NB4 (cell line): ENCODE measurements at regions not wholly inside any gene's neighbourhood (a gene's known extent, or its start where the extent isn't known, plus 50 kb on each side); places are given as distances from the start of the nearest gene placed in this dataset.

Experiments used
- DNase-seq: peaks from one replicate; pipeline ENCODE4 v3.0.0; 2010; ENCODE audit warnings: low read depth
- H3K4me3 ChIP-seq: one replicate; pipeline ENCODE4 v1.5.1; 2011; ENCODE audit warnings: mild to moderate bottlenecking, low read depth, low read length, moderate library complexity
- MAX ChIP-seq: IDR thresholded peaks from 2 replicates; pipeline ENCODE4 v1.6.1; 2011; ENCODE audit warnings: low read depth, low read length
- MYC ChIP-seq: IDR thresholded peaks from 2 replicates; pipeline ENCODE4 v1.6.1; 2011; ENCODE audit warnings: low read depth, low read length
- POLR2A ChIP-seq: IDR thresholded peaks from 2 replicates; pipeline ENCODE4 v1.6.1; 2011; ENCODE audit warnings: mild to moderate bottlenecking; ENCODE audit not compliant: insufficient read length; ENCODE audit errors: extremely low read depth
- TF ChIP-seq, protein P1 (sequence below): IDR thresholded peaks from one replicate; pipeline ENCODE4 v1.5.1; 2012; ENCODE audit warnings: low read depth, low read length

DNA sequence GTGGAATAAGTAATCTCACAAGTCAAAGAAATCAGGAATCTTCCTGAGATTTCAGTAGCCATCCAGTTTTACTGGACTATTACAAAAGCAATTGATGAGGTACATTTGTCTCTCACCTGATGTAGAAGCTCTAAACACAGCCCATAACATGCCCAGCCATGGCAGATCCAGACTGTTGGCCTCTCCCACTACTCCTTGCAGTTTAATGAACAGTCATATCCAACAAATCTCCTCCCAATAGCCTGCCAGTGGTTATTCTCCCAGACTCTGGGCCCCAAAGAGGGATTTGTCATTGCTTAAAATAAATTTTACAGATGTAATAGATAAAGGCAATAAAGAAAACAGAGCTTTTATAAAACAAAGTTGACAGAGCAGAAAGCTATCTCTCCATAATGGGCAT, 80.8 kb downstream of the ZNF608 start:
- no peak for TF ChIP-seq MYC
- TF ChIP-seq, protein P1, sequence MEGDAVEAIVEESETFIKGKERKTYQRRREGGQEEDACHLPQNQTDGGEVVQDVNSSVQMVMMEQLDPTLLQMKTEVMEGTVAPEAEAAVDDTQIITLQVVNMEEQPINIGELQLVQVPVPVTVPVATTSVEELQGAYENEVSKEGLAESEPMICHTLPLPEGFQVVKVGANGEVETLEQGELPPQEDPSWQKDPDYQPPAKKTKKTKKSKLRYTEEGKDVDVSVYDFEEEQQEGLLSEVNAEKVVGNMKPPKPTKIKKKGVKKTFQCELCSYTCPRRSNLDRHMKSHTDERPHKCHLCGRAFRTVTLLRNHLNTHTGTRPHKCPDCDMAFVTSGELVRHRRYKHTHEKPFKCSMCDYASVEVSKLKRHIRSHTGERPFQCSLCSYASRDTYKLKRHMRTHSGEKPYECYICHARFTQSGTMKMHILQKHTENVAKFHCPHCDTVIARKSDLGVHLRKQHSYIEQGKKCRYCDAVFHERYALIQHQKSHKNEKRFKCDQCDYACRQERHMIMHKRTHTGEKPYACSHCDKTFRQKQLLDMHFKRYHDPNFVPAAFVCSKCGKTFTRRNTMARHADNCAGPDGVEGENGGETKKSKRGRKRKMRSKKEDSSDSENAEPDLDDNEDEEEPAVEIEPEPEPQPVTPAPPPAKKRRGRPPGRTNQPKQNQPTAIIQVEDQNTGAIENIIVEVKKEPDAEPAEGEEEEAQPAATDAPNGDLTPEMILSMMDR: no peak
- H3K4me3 ChIP-seq: no peak overlapping the region
- no peak for DNase-seq

DNA sequence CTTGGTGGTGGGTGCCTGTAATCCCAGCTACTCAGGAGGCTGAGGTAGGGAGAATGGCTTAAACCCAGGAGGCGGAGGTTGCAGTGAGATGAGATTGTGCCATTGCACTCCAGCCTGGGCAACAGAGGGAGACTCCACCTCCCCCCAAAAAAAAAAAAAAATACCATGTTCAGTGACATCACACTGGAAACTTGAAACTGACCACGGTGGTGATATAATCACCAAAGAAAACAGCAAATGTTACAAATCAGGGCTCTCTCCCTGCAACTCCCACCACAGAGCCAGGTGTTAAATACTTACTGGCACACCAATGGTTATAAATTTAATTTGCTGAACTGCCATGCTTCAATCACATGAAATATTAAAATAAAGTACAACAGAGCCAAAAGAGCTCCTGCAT, 81.4 kb downstream of the ZNF608 start:
- no peak for DNase-seq
- TF ChIP-seq, protein P1: no peak
- TF ChIP-seq MYC (no peak), POLR2A (no peak), MAX (no peak)
- no peak overlapping the region for H3K4me3 ChIP-seq

GRCh38 chr5:124664287-124664686, 82.2 kb downstream of the ZNF608 start:
- H3K4me3 ChIP-seq: no peak overlapping the region
- no peak for DNase-seq
- no peak for TF ChIP-seq MAX
- TF ChIP-seq, protein P1: no peak
- no peak for TF ChIP-seq MYC
- no peak for TF ChIP-seq POLR2A

DNA sequence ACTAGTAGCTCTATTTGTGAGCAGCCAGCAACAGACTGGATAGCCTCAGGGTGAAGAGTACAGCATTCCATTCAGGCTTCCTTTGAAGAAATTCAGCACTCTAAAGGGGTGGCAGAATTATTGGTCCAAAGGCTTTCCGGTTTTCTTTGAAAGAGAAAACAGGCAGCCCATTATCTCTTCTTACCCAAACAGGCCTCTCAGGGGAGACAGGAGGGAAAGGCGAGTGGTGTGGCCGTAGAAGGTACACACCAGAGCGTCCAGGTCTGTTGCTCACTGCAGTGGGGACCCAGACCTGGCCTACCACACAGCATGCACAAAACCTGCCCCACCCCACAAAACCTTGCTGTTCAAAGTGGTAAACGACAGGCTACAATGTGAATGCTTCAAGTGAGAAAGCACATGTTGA, 83.3 kb downstream of the ZNF608 start:
- H3K4me3 ChIP-seq: no peak overlapping the region
- no peak for DNase-seq
- no peak for TF ChIP-seq POLR2A
- TF ChIP-seq, protein P1: no peak
- TF ChIP-seq MAX: no peak
- TF ChIP-seq MYC: no peak

DNA sequence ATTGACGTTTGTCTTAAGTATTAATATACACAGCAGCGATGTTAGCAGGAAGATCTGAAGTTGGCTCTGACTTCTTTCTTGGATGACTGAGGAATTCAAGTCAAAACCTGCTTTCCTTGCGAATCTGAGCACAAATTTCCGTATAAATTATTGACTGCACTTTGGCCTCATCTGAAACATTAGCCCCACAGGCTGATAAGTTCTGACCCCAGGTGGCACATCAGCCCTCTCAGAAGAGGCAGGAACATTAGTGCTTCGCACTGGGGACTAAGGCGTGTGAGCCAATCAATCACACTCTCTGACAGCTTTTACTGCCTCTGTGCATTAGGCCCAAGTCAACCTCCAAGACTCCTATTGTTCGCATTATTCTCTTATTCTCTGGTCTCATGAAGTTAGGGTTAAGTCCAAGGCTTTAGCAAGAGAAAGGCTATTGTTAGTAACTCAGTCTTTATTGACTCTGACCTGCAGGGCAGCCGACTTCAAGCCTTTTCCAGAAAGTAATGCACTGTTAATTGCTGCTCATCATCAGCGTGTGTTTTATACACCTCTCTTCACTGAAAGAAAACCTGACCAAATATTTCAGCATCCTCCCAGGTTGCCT, 84.2 kb downstream of the ZNF608 start:
- no peak for DNase-seq
- no peak overlapping the region for H3K4me3 ChIP-seq
- no peak for TF ChIP-seq POLR2A
- TF ChIP-seq MYC: no peak
- TF ChIP-seq MAX: no peak
- TF ChIP-seq, protein P1: no peak
